ENCODE measurements at regions not wholly inside any gene's neighbourhood (a gene's known extent, or its start where the extent isn't known, plus 50 kb on each side); places are given as distances from the start of the nearest gene placed in this dataset.

GRCh38 chr2:128399690-128400291, 81.1 kb upstream of the HS6ST1 start:
- no peak for DNase-seq (ENCODE audit: low spot score)

GRCh38 chr2:128401680-128402079, 83.0 kb upstream of the HS6ST1 start:
- no peak for DNase-seq (ENCODE audit: low spot score)

DNA sequence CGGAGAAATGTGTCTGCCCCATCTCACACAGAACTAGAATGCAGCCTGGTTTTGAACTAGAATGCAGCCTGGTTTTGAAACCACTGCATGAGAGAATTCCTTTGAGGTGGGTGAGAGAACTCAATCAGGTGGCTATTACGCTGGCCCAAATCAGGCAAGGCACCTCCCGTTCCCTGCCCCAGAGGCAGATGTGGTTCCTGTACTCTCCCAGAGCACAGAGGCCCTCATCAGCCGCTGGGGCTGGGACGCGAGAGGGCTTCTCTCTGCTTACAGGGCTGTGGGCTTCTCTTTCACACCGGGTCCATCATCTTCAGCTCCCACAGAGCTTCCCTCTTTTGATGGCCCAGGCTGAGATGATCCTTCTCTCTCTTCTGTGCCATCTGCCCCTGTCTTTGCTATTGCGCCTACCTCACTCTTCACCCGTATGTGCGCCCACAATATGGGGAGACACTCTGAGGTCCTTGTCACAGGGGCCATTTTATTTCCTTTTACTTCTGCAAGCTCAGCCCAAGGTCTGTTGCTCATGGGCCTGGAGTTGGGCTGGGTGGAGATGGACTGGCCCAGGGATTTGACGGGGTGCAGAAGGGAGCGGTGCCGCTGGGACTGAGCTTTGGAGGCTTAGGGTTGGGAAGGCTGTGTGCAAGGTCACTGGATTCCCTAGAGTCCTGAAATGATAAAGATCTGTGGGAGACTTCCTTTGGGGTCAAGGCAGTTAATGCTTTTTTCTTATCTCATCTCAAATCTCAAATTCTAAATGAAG, 84.4 kb upstream of the HS6ST1 start:
- DNase-seq (ENCODE audit: low spot score), result no peak

- no peak for DNase-seq (ENCODE audit: low spot score)
Observed at GRCh38 chr2:128403814-128404708, 85.4 kb upstream of the HS6ST1 start.

DNA sequence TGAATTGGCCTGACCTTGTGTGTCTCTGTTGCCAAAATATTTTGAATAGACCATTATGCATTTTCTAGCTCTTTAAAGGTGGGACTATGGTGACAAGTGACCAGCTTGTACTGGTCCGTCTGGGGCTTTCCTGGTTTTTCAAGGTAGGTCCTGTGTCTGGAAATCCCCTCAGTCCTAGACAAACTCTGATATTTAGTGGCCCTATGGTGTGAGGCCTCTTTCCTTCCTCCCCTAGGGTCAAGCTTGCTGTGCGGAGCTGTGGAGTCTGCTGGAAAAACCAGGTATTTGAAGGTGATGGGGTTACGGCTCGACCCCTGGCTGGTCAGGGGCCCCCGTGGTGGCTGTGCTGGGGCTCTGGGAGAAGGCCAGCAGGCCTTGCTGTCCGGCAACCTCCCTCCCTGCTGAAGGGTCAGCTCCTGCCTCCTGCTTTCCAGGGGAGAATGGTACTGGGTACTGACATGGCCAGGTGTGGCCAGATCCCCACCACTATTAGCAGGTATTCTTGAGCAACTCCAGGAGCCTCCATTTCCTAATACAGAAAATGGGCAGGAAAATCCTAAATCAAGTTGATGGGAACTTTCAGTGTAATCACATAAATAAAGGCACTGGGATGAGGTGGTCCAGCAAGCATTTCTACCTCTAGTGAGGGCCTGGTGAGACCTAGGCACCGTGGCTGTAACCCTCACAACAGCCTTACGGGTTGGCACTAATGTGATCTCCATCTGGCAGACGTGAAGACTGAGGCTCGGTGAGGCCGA, 86.2 kb upstream of the HS6ST1 start:
- DNase-seq (ENCODE audit: low spot score), result no peak

DNA sequence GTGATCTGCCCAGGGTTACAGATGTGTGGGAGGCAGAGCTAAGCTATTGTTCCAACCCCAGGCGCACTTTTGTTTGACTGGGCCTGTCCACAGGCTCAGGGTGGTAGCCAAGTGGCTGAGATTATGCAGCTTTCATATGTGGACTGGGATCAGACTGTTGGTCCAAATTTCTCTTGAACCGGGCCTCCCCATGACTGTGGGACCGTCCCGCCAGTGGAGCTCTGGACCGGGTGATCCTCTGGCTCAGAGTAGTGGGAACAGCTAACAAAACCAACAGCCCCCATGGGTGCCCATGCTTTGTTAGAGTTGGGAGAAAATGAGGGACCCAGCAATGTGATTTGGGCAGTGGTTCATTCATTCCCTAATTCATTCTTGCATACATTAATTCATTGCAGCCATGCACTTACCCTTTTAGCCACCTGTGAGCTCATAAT, 86.8 kb upstream of the HS6ST1 start:
- DNase-seq (ENCODE audit: low spot score), result no peak

- DNase-seq (ENCODE audit: low spot score), result no peak
Observed at GRCh38 chr2:128405981-128406613, 87.4 kb upstream of the HS6ST1 start.

- DNase-seq (ENCODE audit: low spot score), result no peak
Observed at GRCh38 chr2:128406736-128407554, 88.3 kb upstream of the HS6ST1 start.

DNA sequence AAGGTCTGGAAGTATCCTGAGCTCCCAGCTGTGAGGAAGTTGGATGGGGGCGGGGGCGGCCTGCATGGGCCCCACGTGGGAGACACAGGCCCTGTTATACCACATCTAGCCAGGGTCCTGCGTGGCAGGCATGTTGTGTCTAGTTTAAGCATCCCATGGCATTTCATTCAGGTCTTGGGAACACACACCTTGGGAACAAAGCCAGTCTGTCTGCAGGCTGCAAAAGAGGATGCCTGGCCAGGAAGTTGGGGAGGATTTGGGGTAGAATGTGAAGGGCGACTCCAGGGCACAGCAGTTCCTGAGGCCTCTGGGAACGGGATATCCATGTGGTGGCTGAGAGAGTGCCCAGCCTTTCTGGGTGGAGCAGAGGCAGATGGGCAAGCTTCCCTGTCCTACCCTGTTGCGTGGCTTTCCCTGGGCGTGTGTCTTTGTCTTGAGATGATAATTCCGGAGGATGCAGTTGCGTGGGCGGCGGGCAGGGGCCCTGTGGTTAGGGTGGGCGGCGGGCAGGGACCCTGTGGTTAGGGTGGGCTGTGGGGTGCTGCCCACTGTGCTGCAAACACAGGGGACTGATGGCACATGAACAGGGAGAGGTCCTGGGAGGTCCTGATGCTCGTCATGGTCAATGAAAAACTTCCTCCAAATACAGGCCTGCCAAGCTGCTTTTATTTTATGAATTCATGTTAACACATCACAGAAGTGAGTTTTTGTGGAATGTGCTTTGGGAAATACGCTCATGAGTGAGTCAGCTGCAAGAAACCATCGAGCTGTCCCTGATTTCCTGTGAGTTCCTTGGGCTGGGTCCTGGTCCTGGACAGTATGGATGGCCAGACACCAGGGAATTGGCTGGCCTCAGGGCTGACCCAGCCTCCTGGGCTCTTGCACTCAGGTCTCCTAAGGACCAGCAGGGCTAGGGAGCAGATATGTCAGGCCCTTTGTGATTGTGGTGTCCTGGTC, 90.0 kb upstream of the HS6ST1 start:
- DNase-seq (ENCODE audit: low spot score), result no peak

DNA sequence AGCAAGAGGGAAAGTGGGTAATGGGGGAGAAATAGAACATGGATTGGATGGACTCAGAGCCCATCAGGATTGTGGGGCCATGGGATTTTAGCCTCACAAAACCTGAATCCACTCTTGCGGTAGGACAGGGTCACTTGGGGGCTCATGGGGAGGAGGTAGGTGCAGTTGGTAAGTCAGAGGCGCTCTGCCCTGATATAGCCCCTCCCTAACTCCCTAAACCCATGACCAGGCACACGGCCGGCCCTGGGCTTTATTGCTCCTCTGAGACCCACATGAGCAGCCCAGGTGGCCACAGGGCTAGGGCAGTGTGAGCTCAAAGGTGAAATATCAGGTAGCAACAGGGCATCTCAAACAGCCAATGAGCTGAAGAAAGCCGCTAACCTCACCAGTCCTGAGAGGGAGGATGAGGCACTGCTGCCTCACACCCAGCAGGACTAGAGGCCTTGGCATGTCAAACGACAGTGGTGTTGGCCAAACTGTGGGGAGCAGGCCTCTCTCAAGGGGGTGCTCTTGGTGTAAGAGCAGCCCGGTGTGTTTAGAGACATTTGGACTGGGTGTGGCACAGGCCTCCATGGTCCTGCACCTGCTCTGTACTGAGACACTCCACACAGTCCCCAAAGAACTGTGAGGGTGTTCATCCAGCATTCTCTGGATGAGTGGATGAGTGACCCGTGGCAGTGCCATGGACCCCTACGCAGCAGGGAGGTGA, 90.8 kb upstream of the HS6ST1 start:
- DNase-seq (ENCODE audit: low spot score), result no peak

- DNase-seq (ENCODE audit: low spot score), result no peak
Observed at GRCh38 chr2:128410035-128410757, 91.5 kb upstream of the HS6ST1 start.

- DNase-seq (ENCODE audit: low spot score), result no peak
Observed at GRCh38 chr2:128410758-128411215, 92.1 kb upstream of the HS6ST1 start.

GRCh38 chr2:128411431-128411830, 92.8 kb upstream of the HS6ST1 start:
- DNase-seq (ENCODE audit: low spot score), result no peak

GRCh38 chr2:128412181-128412871, 93.7 kb upstream of the HS6ST1 start:
- DNase-seq (ENCODE audit: low spot score), result no peak

DNA sequence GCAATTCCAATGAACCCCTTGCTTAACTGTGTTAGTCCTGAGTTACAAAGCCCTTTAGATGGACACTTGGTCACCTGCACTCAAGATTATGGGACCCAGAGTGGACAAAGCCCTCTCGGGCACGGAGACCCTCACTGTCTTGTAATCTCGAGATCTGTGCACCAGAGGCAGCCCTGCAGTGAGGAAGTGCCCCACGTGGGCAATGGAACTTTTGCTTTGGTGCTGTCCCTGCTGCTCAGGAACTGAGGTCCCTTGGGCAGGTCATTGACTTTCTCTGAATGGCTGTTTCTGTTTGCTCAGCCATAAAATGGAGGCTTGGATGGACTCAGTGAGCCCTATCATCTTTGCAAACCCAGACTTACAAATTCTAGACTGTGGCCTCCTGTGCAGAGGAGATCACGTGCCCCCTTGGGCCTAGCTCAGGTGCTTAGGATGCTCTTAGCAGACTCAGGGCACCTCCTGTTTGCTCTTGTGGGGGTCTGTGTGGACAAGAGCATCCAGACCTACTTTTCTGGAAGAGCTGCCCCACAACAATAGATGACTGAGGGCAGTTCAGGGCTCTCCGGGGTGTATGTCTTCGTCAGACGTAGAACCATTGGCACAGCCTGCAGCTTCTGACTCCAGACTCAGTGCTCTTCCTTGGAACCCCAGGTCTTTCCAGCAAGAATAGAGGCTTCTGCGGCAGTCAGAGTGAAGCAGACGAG, 94.5 kb upstream of the HS6ST1 start:
- no peak for DNase-seq (ENCODE audit: low spot score)

GRCh38 chr2:128413718-128414341, 95.2 kb upstream of the HS6ST1 start:
- DNase-seq (ENCODE audit: low spot score), result no peak
